Endodermal cell (in vitro differentiated cells): ENCODE measurements at regions not wholly inside any gene's neighbourhood (a gene's known extent, or its start where the extent isn't known, plus 50 kb on each side); places are given as distances from the start of the nearest gene placed in this dataset.

Experiments
- DNase-seq: peaks from one replicate; pipeline ENCODE4 v3.0.0-alpha.2; 2017
- H3K27ac ChIP-seq: 2 replicates; pipeline ENCODE4 v1.5.1; 2013; ENCODE audit warnings: mild to moderate bottlenecking, low read depth, low read length, moderate library complexity
- H3K27me3 ChIP-seq: 2 replicates; pipeline ENCODE4 v1.6.1; 2013; ENCODE audit warnings: mild to moderate bottlenecking, low read length, moderate library complexity; ENCODE audit not compliant: insufficient read depth, control insufficient read depth, poor library complexity, severe bottlenecking
- H3K36me3 ChIP-seq: 2 replicates; pipeline ENCODE4 v1.7.0; 2013; ENCODE audit warnings: mild to moderate bottlenecking, low read length, moderate library complexity; ENCODE audit not compliant: control insufficient read depth, insufficient read depth
- H3K4me1 ChIP-seq: one replicate; pipeline ENCODE4 v1.7.0; 2013; ENCODE audit warnings: low read length; ENCODE audit not compliant: control insufficient read depth, insufficient read depth
- H3K4me3 ChIP-seq: 2 replicates; pipeline ENCODE4 v1.5.1; 2013; ENCODE audit warnings: mild to moderate bottlenecking, low read length, moderate library complexity
- H3K9ac ChIP-seq: 2 replicates; pipeline ENCODE4 v1.6.1; 2013; ENCODE audit warnings: mild to moderate bottlenecking, low read length, moderate library complexity; ENCODE audit not compliant: poor library complexity, severe bottlenecking; ENCODE audit errors: extremely low read depth
- H3K9me3 ChIP-seq: 2 replicates; pipeline ENCODE4 v1.6.1; 2013; ENCODE audit warnings: mild to moderate bottlenecking, low read length, moderate library complexity; ENCODE audit not compliant: control insufficient read depth
- H3K27ac Mint-ChIP-seq: 2 replicates; pipeline ENCODE4 v1.8.0; 2020; ENCODE audit warnings: mixed read lengths
- H3K27me3 Mint-ChIP-seq: 2 replicates; pipeline ENCODE4 v1.8.0; 2021; ENCODE audit warnings: mild to moderate bottlenecking, mixed read lengths; ENCODE audit not compliant: insufficient read depth
- H3K36me3 Mint-ChIP-seq: 2 replicates; pipeline ENCODE4 v1.8.0; 2020; ENCODE audit warnings: low read depth, mixed read lengths
- H3K4me1 Mint-ChIP-seq: 2 replicates; pipeline ENCODE4 v1.8.0; 2020; ENCODE audit warnings: mixed read lengths
- H3K4me3 Mint-ChIP-seq: 2 replicates; pipeline ENCODE4 v1.8.0; 2020; ENCODE audit warnings: mild to moderate bottlenecking, moderate library complexity, mixed read lengths
- H3K9me3 Mint-ChIP-seq: 2 replicates; pipeline ENCODE4 v1.8.0; 2020; ENCODE audit warnings: mild to moderate bottlenecking, mixed read lengths
- CTCF ChIP-seq: fragments of 200-600 bp; sonication (generic); conservative IDR thresholded peaks from 2 replicates; pipeline ENCODE4 v1.5.0; 2021; ENCODE audit warnings: antibody characterized with exemption, mild to moderate bottlenecking
- WGBS, 2 experiments: methylation state at CpG; one replicate each; pipeline versions ENCODE4 v1.1.5 to v1.1.7; 2013; ENCODE audit warnings: missing lambda C conversion rate in 2 of 2, mixed read lengths in 1 of 2; ENCODE audit not compliant: insufficient coverage in 1 of 2, insufficient read length in 1 of 2; 5-methylcytosine and 5-hydroxymethylcytosine counted together

- no peak overlapping the region for H3K9ac ChIP-seq
- H3K4me3 ChIP-seq, result no peak overlapping the region
- WGBS, 2 experiments, result 89 to 94% methylated on average over 3 of the region's 3 CpGs
- no peak overlapping the region for H3K4me3 Mint-ChIP-seq
- no peak overlapping the region for H3K27ac ChIP-seq
- H3K36me3 ChIP-seq, result no peaks in the 10 kb centered on the region
- H3K4me1 Mint-ChIP-seq, result no peaks in the 10 kb centered on the region
- no peaks in the 10 kb centered on the region for H3K4me1 ChIP-seq
- peaks cover 4% of the 10 kb centered on the region for H3K9me3 Mint-ChIP-seq
- H3K36me3 Mint-ChIP-seq, result no peaks in the 10 kb centered on the region
- no peaks in the 10 kb centered on the region for H3K9me3 ChIP-seq
- DNase-seq, result no peak
- H3K27me3 ChIP-seq, result no peaks in the 10 kb centered on the region
- H3K27me3 Mint-ChIP-seq, result peaks cover 5% of the 10 kb centered on the region
- TF ChIP-seq CTCF, result no peak
- no peak overlapping the region for H3K27ac Mint-ChIP-seq
Measured at GRCh38 chr1:37151789-37152188, 117.5 kb upstream of the GRIK3 start.

GRCh38 chr1:37152491-37152890 is 118.2 kb upstream of the GRIK3 start:
- Mint-ChIP-seq H3K4me3 (no peak overlapping the region), H3K9me3 (peaks cover 4% of the 10 kb centered on the region), H3K27ac (no peak overlapping the region), H3K4me1 (no peaks in the 10 kb centered on the region), H3K27me3 (peaks cover 3% of the 10 kb centered on the region), H3K36me3 (no peaks in the 10 kb centered on the region)
- H3K9me3 ChIP-seq, result no peaks in the 10 kb centered on the region
- DNase-seq, result no peak
- H3K36me3 ChIP-seq, result no peaks in the 10 kb centered on the region
- no peaks in the 10 kb centered on the region for H3K4me1 ChIP-seq
- no peak overlapping the region for H3K27ac ChIP-seq
- no peak overlapping the region for H3K4me3 ChIP-seq
- WGBS, 2 experiments, result 89 to 93% methylated on average over 5 to 6 of the region's 6 CpGs
- no peaks in the 10 kb centered on the region for H3K27me3 ChIP-seq
- no peak for TF ChIP-seq CTCF
- H3K9ac ChIP-seq, result no peak overlapping the region

- peaks cover 3% of the 10 kb centered on the region for H3K27me3 Mint-ChIP-seq
- no peak for DNase-seq
- no peak overlapping the region for H3K4me3 ChIP-seq
- TF ChIP-seq CTCF, result no peak
- H3K9me3 Mint-ChIP-seq, result peaks cover 4% of the 10 kb centered on the region
- no peaks in the 10 kb centered on the region for H3K4me1 ChIP-seq
- no peaks in the 10 kb centered on the region for H3K36me3 ChIP-seq
- no peaks in the 10 kb centered on the region for H3K9me3 ChIP-seq
- no peak overlapping the region for H3K4me3 Mint-ChIP-seq
- H3K27ac Mint-ChIP-seq, result no peak overlapping the region
- no peak overlapping the region for H3K9ac ChIP-seq
- no peak overlapping the region for H3K27ac ChIP-seq
- H3K27me3 ChIP-seq, result no peaks in the 10 kb centered on the region
- no peaks in the 10 kb centered on the region for H3K36me3 Mint-ChIP-seq
- WGBS, 2 experiments, result 91 to 92% methylated on average over 1 to 3 of the region's 3 CpGs
- H3K4me1 Mint-ChIP-seq, result no peaks in the 10 kb centered on the region
Measured at GRCh38 chr1:37153116-37154100, 119.1 kb upstream of the GRIK3 start.
